Endodermal cell (in vitro differentiated cells): ENCODE measurements at regions not wholly inside any gene's neighbourhood (a gene's known extent, or its start where the extent isn't known, plus 50 kb on each side); places are given as distances from the start of the nearest gene placed in this dataset.

ENCODE experiments used
- DNase-seq: peaks from one replicate; pipeline ENCODE4 v3.0.0-alpha.2; 2017
- H3K27ac ChIP-seq: 2 replicates; pipeline ENCODE4 v1.5.1; 2013; ENCODE audit warnings: mild to moderate bottlenecking, low read depth, low read length, moderate library complexity
- H3K27me3 ChIP-seq: 2 replicates; pipeline ENCODE4 v1.6.1; 2013; ENCODE audit warnings: mild to moderate bottlenecking, low read length, moderate library complexity; ENCODE audit not compliant: insufficient read depth, control insufficient read depth, poor library complexity, severe bottlenecking
- H3K36me3 ChIP-seq: 2 replicates; pipeline ENCODE4 v1.7.0; 2013; ENCODE audit warnings: mild to moderate bottlenecking, low read length, moderate library complexity; ENCODE audit not compliant: control insufficient read depth, insufficient read depth
- H3K4me1 ChIP-seq: one replicate; pipeline ENCODE4 v1.7.0; 2013; ENCODE audit warnings: low read length; ENCODE audit not compliant: control insufficient read depth, insufficient read depth
- H3K4me3 ChIP-seq: 2 replicates; pipeline ENCODE4 v1.5.1; 2013; ENCODE audit warnings: mild to moderate bottlenecking, low read length, moderate library complexity
- H3K9ac ChIP-seq: 2 replicates; pipeline ENCODE4 v1.6.1; 2013; ENCODE audit warnings: mild to moderate bottlenecking, low read length, moderate library complexity; ENCODE audit not compliant: poor library complexity, severe bottlenecking; ENCODE audit errors: extremely low read depth
- H3K9me3 ChIP-seq: 2 replicates; pipeline ENCODE4 v1.6.1; 2013; ENCODE audit warnings: mild to moderate bottlenecking, low read length, moderate library complexity; ENCODE audit not compliant: control insufficient read depth
- H3K27ac Mint-ChIP-seq: 2 replicates; pipeline ENCODE4 v1.8.0; 2020; ENCODE audit warnings: mixed read lengths
- H3K27me3 Mint-ChIP-seq: 2 replicates; pipeline ENCODE4 v1.8.0; 2021; ENCODE audit warnings: mild to moderate bottlenecking, mixed read lengths; ENCODE audit not compliant: insufficient read depth
- H3K36me3 Mint-ChIP-seq: 2 replicates; pipeline ENCODE4 v1.8.0; 2020; ENCODE audit warnings: low read depth, mixed read lengths
- H3K4me1 Mint-ChIP-seq: 2 replicates; pipeline ENCODE4 v1.8.0; 2020; ENCODE audit warnings: mixed read lengths
- H3K4me3 Mint-ChIP-seq: 2 replicates; pipeline ENCODE4 v1.8.0; 2020; ENCODE audit warnings: mild to moderate bottlenecking, moderate library complexity, mixed read lengths
- H3K9me3 Mint-ChIP-seq: 2 replicates; pipeline ENCODE4 v1.8.0; 2020; ENCODE audit warnings: mild to moderate bottlenecking, mixed read lengths
- WGBS, 2 experiments: methylation state at CpG; one replicate each; pipeline versions ENCODE4 v1.1.5 to v1.1.7; 2013; ENCODE audit warnings: missing lambda C conversion rate in 2 of 2, mixed read lengths in 1 of 2; ENCODE audit not compliant: insufficient coverage in 1 of 2, insufficient read length in 1 of 2; 5-methylcytosine and 5-hydroxymethylcytosine counted together
- TF ChIP-seq, protein P1 (sequence below): fragments of 200-600 bp; sonication (generic); conservative IDR thresholded peaks from 2 replicates; pipeline ENCODE4 v1.5.0; 2021; ENCODE audit warnings: antibody characterized with exemption, mild to moderate bottlenecking

DNA sequence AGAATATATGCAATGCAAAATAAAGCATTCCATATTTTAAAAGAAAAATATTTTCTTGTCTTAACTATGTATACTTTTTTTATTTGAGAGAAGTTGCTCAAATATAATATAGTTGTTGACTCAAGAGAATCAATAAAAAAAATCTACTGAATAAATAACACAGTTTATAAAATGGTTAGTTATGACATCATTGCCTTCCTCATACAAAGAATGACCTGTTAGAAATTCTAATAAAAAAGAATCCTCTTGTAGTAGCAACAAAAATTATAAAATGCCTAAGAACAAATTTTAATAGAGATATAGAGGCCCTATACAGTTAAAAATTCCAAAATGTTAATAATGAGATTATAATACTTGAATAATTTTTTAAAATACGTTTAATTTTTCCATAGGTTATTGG lies 96.5 kb upstream of the AHI1 start:
- TF ChIP-seq, protein P1, sequence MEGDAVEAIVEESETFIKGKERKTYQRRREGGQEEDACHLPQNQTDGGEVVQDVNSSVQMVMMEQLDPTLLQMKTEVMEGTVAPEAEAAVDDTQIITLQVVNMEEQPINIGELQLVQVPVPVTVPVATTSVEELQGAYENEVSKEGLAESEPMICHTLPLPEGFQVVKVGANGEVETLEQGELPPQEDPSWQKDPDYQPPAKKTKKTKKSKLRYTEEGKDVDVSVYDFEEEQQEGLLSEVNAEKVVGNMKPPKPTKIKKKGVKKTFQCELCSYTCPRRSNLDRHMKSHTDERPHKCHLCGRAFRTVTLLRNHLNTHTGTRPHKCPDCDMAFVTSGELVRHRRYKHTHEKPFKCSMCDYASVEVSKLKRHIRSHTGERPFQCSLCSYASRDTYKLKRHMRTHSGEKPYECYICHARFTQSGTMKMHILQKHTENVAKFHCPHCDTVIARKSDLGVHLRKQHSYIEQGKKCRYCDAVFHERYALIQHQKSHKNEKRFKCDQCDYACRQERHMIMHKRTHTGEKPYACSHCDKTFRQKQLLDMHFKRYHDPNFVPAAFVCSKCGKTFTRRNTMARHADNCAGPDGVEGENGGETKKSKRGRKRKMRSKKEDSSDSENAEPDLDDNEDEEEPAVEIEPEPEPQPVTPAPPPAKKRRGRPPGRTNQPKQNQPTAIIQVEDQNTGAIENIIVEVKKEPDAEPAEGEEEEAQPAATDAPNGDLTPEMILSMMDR, result no peak
- Mint-ChIP-seq H3K9me3 (peaks cover 3% of the 10 kb centered on the region), H3K36me3 (no peaks in the 10 kb centered on the region), H3K27me3 (no peaks in the 10 kb centered on the region), H3K27ac (no peak overlapping the region), H3K4me3 (no peak overlapping the region), H3K4me1 (no peaks in the 10 kb centered on the region)
- Histone ChIP-seq H3K36me3 (no peaks in the 10 kb centered on the region), H3K27me3 (no peaks in the 10 kb centered on the region), H3K4me3 (no peak overlapping the region), H3K9me3 (no peaks in the 10 kb centered on the region), H3K4me1 (no peaks in the 10 kb centered on the region), H3K9ac (no peak overlapping the region), H3K27ac (no peak overlapping the region)
- DNase-seq, result no peak
- 100% methylated on average over 1 of the region's 1 CpG; no CpG with 5 or more reads in 1 of the 2 experiments for WGBS, 2 experiments

DNA sequence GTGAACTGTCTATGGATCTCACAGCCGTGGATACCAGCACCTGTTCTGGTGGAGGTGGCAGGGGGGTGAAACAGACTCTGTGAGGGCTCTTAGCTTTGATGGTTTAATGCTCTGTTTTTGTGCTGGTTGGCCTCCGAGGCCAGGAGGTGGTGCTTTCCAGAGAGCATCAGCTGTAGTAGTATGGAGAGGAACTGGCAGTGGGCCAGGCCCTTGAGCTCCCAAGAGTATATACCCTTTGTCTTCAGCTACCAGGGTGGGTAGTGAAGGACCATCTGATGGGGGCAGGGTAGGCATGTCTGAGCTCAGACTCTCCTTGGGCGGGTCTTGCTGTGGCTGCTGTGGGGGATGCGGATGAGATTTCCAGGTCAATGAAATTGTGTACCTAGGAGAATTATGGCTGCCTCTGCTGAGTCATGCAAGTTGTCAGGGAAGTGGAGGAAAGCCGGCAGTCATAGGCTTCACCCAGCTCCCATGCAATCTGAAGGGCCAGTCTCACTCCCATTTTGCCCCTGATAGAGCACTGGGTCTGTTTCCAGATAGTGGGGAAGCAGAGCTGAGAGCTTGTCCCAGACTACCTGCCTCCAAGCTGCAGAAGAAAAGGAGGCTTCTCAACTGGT lies 102.7 kb upstream of the AHI1 start:
- H3K27ac Mint-ChIP-seq, result no peak overlapping the region
- WGBS, 2 experiments, result 90 to 95% methylated on average over 4 to 5 of the region's 5 CpGs

DNA sequence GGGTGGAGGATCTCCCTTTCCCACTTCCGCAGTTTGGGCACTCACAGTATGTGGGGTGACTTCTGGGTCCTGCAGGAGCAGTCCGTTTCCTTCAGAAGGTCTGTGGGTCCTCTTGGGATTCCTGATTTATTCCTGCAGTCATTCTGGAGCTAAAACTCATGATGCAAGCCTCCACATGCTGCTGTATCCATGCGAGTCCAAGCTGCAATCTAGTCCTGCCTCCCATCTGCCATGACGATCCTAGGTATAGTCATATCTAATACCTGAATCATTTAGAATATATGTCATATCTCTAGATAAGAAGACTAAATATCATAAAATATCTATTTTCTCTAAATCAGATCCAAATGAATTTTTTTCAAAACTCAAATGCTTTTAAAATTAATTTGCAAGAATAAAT lies 103.4 kb upstream of the AHI1 start:
- DNase-seq, result no peak
- TF ChIP-seq, protein P1, result no peak

More for the DNA sequence above, 102.7 kb upstream of the AHI1 start:
- TF ChIP-seq, protein P1, result no peak
- H3K9me3 Mint-ChIP-seq, result peaks cover 3% of the 10 kb centered on the region
- H3K4me3 Mint-ChIP-seq, result no peak overlapping the region
- no peaks in the 10 kb centered on the region for H3K27me3 Mint-ChIP-seq
- Histone ChIP-seq H3K4me3 (no peak overlapping the region), H3K27me3 (no peaks in the 10 kb centered on the region), H3K27ac (no peak overlapping the region), H3K9me3 (no peaks in the 10 kb centered on the region), H3K9ac (no peak overlapping the region), H3K4me1 (no peaks in the 10 kb centered on the region), H3K36me3 (no peaks in the 10 kb centered on the region)
- DNase-seq, result no peak
- H3K4me1 Mint-ChIP-seq, result no peaks in the 10 kb centered on the region
- H3K36me3 Mint-ChIP-seq, result no peaks in the 10 kb centered on the region

More for the DNA sequence above, 103.4 kb upstream of the AHI1 start:
- Histone ChIP-seq H3K4me3 (no peak overlapping the region), H3K9ac (no peak overlapping the region), H3K9me3 (no peaks in the 10 kb centered on the region), H3K27me3 (no peaks in the 10 kb centered on the region), H3K36me3 (no peaks in the 10 kb centered on the region), H3K27ac (no peak overlapping the region), H3K4me1 (no peaks in the 10 kb centered on the region)
- Mint-ChIP-seq H3K4me1 (peaks cover under 1% of the 10 kb centered on the region), H3K36me3 (no peaks in the 10 kb centered on the region), H3K9me3 (peaks cover 3% of the 10 kb centered on the region), H3K27me3 (no peaks in the 10 kb centered on the region), H3K27ac (no peak overlapping the region), H3K4me3 (no peak overlapping the region)
- 94 to 100% methylated on average over 1 to 4 of the region's 4 CpGs for WGBS, 2 experiments
